Nephron (organoid): ENCODE measurements at regions not wholly inside any gene's neighbourhood (a gene's known extent, or its start where the extent isn't known, plus 50 kb on each side); places are given as distances from the start of the nearest gene placed in this dataset.

Experiments
- H3K27ac Mint-ChIP-seq, 3 experiments: 2 replicates each; pipeline ENCODE4 v1.8.0; 2020; ENCODE audit warnings: mixed read lengths in 3 of 3, mild to moderate bottlenecking in 2 of 3, moderate library complexity in 1 of 3
- H3K27me3 Mint-ChIP-seq: 2 replicates; pipeline ENCODE4 v1.8.0; 2021; ENCODE audit warnings: low read depth, mild to moderate bottlenecking, moderate library complexity, mixed read lengths
- H3K36me3 Mint-ChIP-seq: 2 replicates; pipeline ENCODE4 v1.8.0; 2020; ENCODE audit warnings: low read depth, mixed read lengths
- H3K4me1 Mint-ChIP-seq: 2 replicates; pipeline ENCODE4 v1.8.0; 2020; ENCODE audit warnings: mixed read lengths
- H3K4me3 Mint-ChIP-seq, 3 experiments: 2 replicates each; pipeline ENCODE4 v1.8.0; 2020; ENCODE audit warnings: mild to moderate bottlenecking in 3 of 3, mixed read lengths in 3 of 3, moderate library complexity in 2 of 3
- H3K9me3 Mint-ChIP-seq: 2 replicates; pipeline ENCODE4 v1.8.0; 2020; ENCODE audit warnings: mixed read lengths
- CTCF ChIP-seq, 3 experiments: fragments of 200-600 bp; sonication (generic); IDR thresholded peaks; one replicate each; pipeline ENCODE4 v1.5.0; 2021; ENCODE audit warnings: antibody characterized with exemption in 3 of 3; ENCODE audit not compliant: unreplicated experiment in 3 of 3

- no peak for TF ChIP-seq CTCF (IDR thresholded peaks at IDR 0.05; ENCODE audit: unreplicated experiment in 3 of 3)
- no peaks in the 10 kb centered on the region for H3K9me3 Mint-ChIP-seq
- no peaks in the 10 kb centered on the region for H3K4me1 Mint-ChIP-seq
- peaks cover 6% of the 10 kb centered on the region for H3K27me3 Mint-ChIP-seq
- no peaks in the 10 kb centered on the region for H3K36me3 Mint-ChIP-seq
- no peak overlapping the region for H3K27ac Mint-ChIP-seq
- no peak overlapping the region for H3K4me3 Mint-ChIP-seq
These were observed 232.7 kb upstream of the ATP10A start for GRCh38 chr15:26095710-26096330.

DNA sequence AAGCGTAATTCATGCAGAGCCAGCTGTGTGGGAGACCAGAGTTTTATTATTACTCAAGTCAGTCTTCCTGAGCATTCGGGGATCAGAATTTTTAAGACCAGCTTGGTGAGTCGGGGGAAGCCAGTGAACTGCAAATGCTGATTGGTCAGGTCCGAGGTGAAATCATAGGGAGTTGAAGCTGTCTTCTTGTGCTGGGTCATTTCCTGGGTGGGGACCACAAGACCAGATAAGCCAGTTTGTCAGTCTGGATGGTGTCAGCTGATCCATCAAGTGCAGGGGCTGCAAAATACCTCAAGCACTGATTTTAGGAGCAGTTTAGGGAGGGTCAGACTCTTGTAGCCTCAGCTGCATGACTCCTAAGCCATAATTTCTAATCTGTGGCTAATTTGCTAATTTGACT lies 228.1 kb upstream of the ATP10A start:
- Mint-ChIP-seq H3K4me1 (no peaks in the 10 kb centered on the region), H3K4me3 (no peak overlapping the region), H3K27me3 (peaks cover 10% of the 10 kb centered on the region), H3K36me3 (no peaks in the 10 kb centered on the region), H3K9me3 (no peaks in the 10 kb centered on the region), H3K27ac (no peak overlapping the region)
- TF ChIP-seq CTCF (IDR thresholded peaks at IDR 0.05; ENCODE audit: unreplicated experiment in 3 of 3), result no peak

DNA sequence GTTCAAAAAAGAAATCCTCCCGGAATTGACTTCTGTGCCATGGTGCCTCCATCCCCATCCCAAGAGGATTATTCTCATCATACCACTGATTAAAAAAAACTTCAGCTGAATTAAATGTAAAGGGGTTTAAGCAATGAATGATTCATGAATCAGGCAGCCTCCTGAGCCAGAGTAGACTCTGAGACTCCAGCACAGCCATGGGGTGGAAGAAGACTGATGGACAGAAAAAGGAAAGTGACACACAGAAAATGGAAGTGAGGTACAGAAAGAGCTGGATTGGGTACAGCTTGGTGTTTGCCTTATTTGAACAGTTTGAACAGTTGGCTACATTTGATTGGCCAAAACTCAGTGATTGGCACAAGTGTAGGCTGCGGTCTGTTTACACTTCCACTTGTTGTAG lies 224.8 kb upstream of the ATP10A start:
- no peak overlapping the region for H3K4me3 Mint-ChIP-seq
- H3K4me1 Mint-ChIP-seq, result peaks cover 10% of the 10 kb centered on the region
- H3K27me3 Mint-ChIP-seq, result peaks cover 10% of the 10 kb centered on the region
- no peak for TF ChIP-seq CTCF (IDR thresholded peaks at IDR 0.05; ENCODE audit: unreplicated experiment in 3 of 3)
- no peaks in the 10 kb centered on the region for H3K9me3 Mint-ChIP-seq
- H3K27ac Mint-ChIP-seq, result no peak overlapping the region
- no peaks in the 10 kb centered on the region for H3K36me3 Mint-ChIP-seq

GRCh38 chr15:26087395-26087794 lies 224.3 kb upstream of the ATP10A start:
- Mint-ChIP-seq H3K9me3 (no peaks in the 10 kb centered on the region), H3K4me1 (peaks cover 13% of the 10 kb centered on the region), H3K4me3 (no peak overlapping the region), H3K36me3 (no peaks in the 10 kb centered on the region), H3K27ac (no peak overlapping the region), H3K27me3 (peaks cover 10% of the 10 kb centered on the region)
- no peak for TF ChIP-seq CTCF (IDR thresholded peaks at IDR 0.05; ENCODE audit: unreplicated experiment in 3 of 3)

GRCh38 chr15:26084771-26085170 lies 221.6 kb upstream of the ATP10A start:
- H3K27ac Mint-ChIP-seq, result no peak overlapping the region
- H3K9me3 Mint-ChIP-seq, result no peaks in the 10 kb centered on the region
- peaks cover 11% of the 10 kb centered on the region for H3K27me3 Mint-ChIP-seq
- H3K4me1 Mint-ChIP-seq, result peaks cover 17% of the 10 kb centered on the region
- no peaks in the 10 kb centered on the region for H3K36me3 Mint-ChIP-seq
- no peak overlapping the region for H3K4me3 Mint-ChIP-seq
- TF ChIP-seq CTCF (IDR thresholded peaks at IDR 0.05; ENCODE audit: unreplicated experiment in 3 of 3), result no peak

DNA sequence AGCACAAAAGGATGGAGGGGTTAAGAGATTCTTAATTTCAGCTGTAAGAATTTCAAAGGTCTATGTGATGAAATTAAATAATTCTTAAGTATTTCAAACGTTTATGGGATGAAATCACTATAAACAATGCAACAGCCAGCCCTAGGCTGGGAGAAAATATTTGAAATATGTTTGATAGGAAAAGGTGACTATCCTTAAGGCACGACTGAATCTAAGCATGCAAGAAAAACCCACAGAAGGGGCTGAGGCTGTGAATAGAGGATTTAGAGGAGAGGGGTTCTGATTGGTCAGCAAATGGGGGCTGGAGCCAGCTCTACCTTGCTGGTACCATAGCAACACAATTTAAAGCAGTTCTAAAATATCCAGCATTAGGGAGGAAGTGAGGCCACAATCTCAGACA lies 220.8 kb upstream of the ATP10A start:
- peak overlapping the region in 2 of 3 experiments; percentile 36 to 99 for H3K4me3 Mint-ChIP-seq
- peaks cover 17% of the 10 kb centered on the region for H3K4me1 Mint-ChIP-seq
- H3K27ac Mint-ChIP-seq, result peak overlapping the region; percentile 41 to 99 (median 96)
- peaks cover 11% of the 10 kb centered on the region for H3K27me3 Mint-ChIP-seq
- TF ChIP-seq CTCF (IDR thresholded peaks at IDR 0.05; ENCODE audit: unreplicated experiment in 3 of 3), result no peak
- H3K9me3 Mint-ChIP-seq, result no peaks in the 10 kb centered on the region
- no peaks in the 10 kb centered on the region for H3K36me3 Mint-ChIP-seq
